WTC11 (cell line): ENCODE measurements at regions not wholly inside any gene's neighbourhood (a gene's known extent, or its start where the extent isn't known, plus 50 kb on each side); places are given as distances from the start of the nearest gene placed in this dataset.

Experiments used
- ATAC-seq: fragments of 200-7000 bp; cut with Tn5 transposase; 2 replicates; pipeline ENCODE4 v1.10.0; 2021; ENCODE audit warnings: mild to moderate bottlenecking, moderate library complexity
- CTCF ChIA-PET: fragments of 300-600 bp; sonication (Branson Sonifier 250); formaldehyde crosslinking; loops from one replicate; lab custom pipeline; 2021; ENCODE audit warnings: antibody characterized with exemption; lab: Charles Lee
- POLR2A ChIA-PET: fragments of 350-600 bp; sonication (Branson Sonifier 250); formaldehyde crosslinking; loops from one replicate; lab custom pipeline; 2021; ENCODE audit warnings: antibody characterized with exemption; lab: Charles Lee
- DNase-seq: peaks from one replicate; pipeline ENCODE4 v3.0.0; 2021; ENCODE audit warnings: low spot score
- H3K27ac Mint-ChIP-seq: 2 replicates; pipeline ENCODE4 v1.8.0; 2021; ENCODE audit warnings: mixed read lengths
- H3K27me3 Mint-ChIP-seq: 2 replicates; pipeline ENCODE4 v1.8.0; 2021; ENCODE audit warnings: low read depth, mild to moderate bottlenecking, moderate library complexity, mixed read lengths
- H3K36me3 Mint-ChIP-seq: 2 replicates; pipeline ENCODE4 v1.8.0; 2021; ENCODE audit warnings: mixed read lengths
- H3K4me1 Mint-ChIP-seq: 2 replicates; pipeline ENCODE4 v1.8.0; 2022; ENCODE audit warnings: mixed read lengths
- H3K4me3 Mint-ChIP-seq: 2 replicates; pipeline ENCODE4 v1.8.0; 2021; ENCODE audit warnings: mild to moderate bottlenecking, moderate library complexity, mixed read lengths
- H3K9me3 Mint-ChIP-seq: 2 replicates; pipeline ENCODE4 v1.8.0; 2021; ENCODE audit warnings: mixed read lengths
- ATF1 ChIP-seq: sonication (generic); formaldehyde crosslinking; IDR thresholded peaks from 2 replicates; pipeline ENCODE4 v1.8.1; 2023; ENCODE audit warnings: mild to moderate bottlenecking, moderate library complexity, missing genetic modification reagents
- ELF4 ChIP-seq: sonication (generic); formaldehyde crosslinking; IDR thresholded peaks from 2 replicates; pipeline ENCODE4 v1.8.1; 2022; ENCODE audit warnings: low read depth, mild to moderate bottlenecking, moderate library complexity, missing genetic modification reagents
- ERG ChIP-seq: fragments of 250-450 bp; sonication (Bioruptor Pico); IDR thresholded peaks from 2 replicates; pipeline ENCODE4 v1.8.0; 2021; ENCODE audit warnings: mild to moderate bottlenecking
- ESRRA ChIP-seq: sonication (generic); formaldehyde crosslinking; IDR thresholded peaks from 2 replicates; pipeline ENCODE4 v1.8.1; 2022; ENCODE audit warnings: mild to moderate bottlenecking, missing genetic modification reagents, borderline replicate concordance
- FOXJ3 ChIP-seq: sonication (generic); formaldehyde crosslinking; IDR thresholded peaks from 2 replicates; pipeline ENCODE4 v1.9.0; 2021; ENCODE audit warnings: missing genetic modification reagents, mild to moderate bottlenecking, borderline replicate concordance
- FOXP1 ChIP-seq: sonication (generic); formaldehyde crosslinking; IDR thresholded peaks from 2 replicates; pipeline ENCODE4 v1.8.0; 2022; ENCODE audit warnings: missing genetic modification reagents, mild to moderate bottlenecking, moderate library complexity, borderline replicate concordance
- JUN ChIP-seq: sonication (generic); formaldehyde crosslinking; IDR thresholded peaks from 2 replicates; pipeline ENCODE4 v1.8.0; 2023; ENCODE audit warnings: mild to moderate bottlenecking, missing genetic modification reagents
- MYBL2 ChIP-seq: sonication (generic); formaldehyde crosslinking; IDR thresholded peaks from 2 replicates; pipeline ENCODE4 v1.8.1; 2023; ENCODE audit warnings: mild to moderate bottlenecking, moderate library complexity, missing genetic modification reagents
- RORB ChIP-seq: fragments of 250-450 bp; sonication (Bioruptor Pico); IDR thresholded peaks from 2 replicates; pipeline ENCODE4 v1.9.0; 2021; ENCODE audit warnings: mild to moderate bottlenecking
- SP1 ChIP-seq: sonication (generic); formaldehyde crosslinking; conservative IDR thresholded peaks from 2 replicates; pipeline ENCODE4 v1.8.1; 2022; ENCODE audit warnings: missing genetic modification reagents
- TEAD1 ChIP-seq: sonication (generic); formaldehyde crosslinking; IDR thresholded peaks from 2 replicates; pipeline ENCODE4 v1.8.0; 2022; ENCODE audit warnings: mild to moderate bottlenecking, missing genetic modification reagents
- TP53 ChIP-seq: sonication (generic); formaldehyde crosslinking; IDR thresholded peaks from 2 replicates; pipeline ENCODE4 v1.8.1; 2023; ENCODE audit warnings: mild to moderate bottlenecking, missing genetic modification reagents
- USF2 ChIP-seq: sonication (generic); formaldehyde crosslinking; IDR thresholded peaks from 2 replicates; pipeline ENCODE4 v1.8.1; 2023; ENCODE audit warnings: mild to moderate bottlenecking, missing genetic modification reagents, moderate library complexity
- ZNF138 ChIP-seq: sonication (generic); formaldehyde crosslinking; conservative IDR thresholded peaks from 2 replicates; pipeline ENCODE4 v1.8.1; 2022; ENCODE audit warnings: mild to moderate bottlenecking, moderate library complexity, missing genetic modification reagents
- ZNF263 ChIP-seq: sonication (generic); formaldehyde crosslinking; IDR thresholded peaks from 2 replicates; pipeline ENCODE4 v1.8.1; 2022; ENCODE audit warnings: low read depth, mild to moderate bottlenecking, moderate library complexity, missing genetic modification reagents
- ZNF317 ChIP-seq: sonication (generic); formaldehyde crosslinking; IDR thresholded peaks from 2 replicates; pipeline ENCODE4 v1.8.1; 2023; ENCODE audit warnings: low read depth, mild to moderate bottlenecking, moderate library complexity, missing genetic modification reagents, borderline replicate concordance
- ZNF416 ChIP-seq: fragments of 250-450 bp; sonication (Bioruptor Pico); IDR thresholded peaks from 2 replicates; pipeline ENCODE4 v1.9.0; 2021; ENCODE audit warnings: mild to moderate bottlenecking, inconsistent platforms
- ZNF423 ChIP-seq: fragments of 250-450 bp; sonication (Bioruptor Pico); IDR thresholded peaks from 2 replicates; pipeline ENCODE4 v2.1.2; 2022; ENCODE audit warnings: mild to moderate bottlenecking, moderate library complexity
- ZNF671 ChIP-seq: fragments of 250-450 bp; sonication (Bioruptor Pico); IDR thresholded peaks from 2 replicates; pipeline ENCODE4 v1.8.0; 2021; ENCODE audit warnings: mild to moderate bottlenecking
- TF ChIP-seq, protein P1 (sequence below): fragments of 250-450 bp; sonication (Bioruptor Pico); IDR thresholded peaks from 2 replicates; pipeline ENCODE4 v1.9.0; 2021; ENCODE audit warnings: moderate library complexity, mild to moderate bottlenecking, inconsistent platforms, borderline replicate concordance
- TF ChIP-seq, protein P2 (sequence below): sonication (generic); formaldehyde crosslinking; IDR thresholded peaks from 2 replicates; pipeline ENCODE4 v1.8.1; 2022; ENCODE audit warnings: low read depth, missing genetic modification reagents, borderline replicate concordance
- TF ChIP-seq, protein P3 (sequence below): sonication (generic); formaldehyde crosslinking; IDR thresholded peaks from 2 replicates; pipeline ENCODE4 v1.8.0; 2023; ENCODE audit warnings: mild to moderate bottlenecking, missing genetic modification reagents
- TF ChIP-seq, protein P4 (sequence below): sonication (generic); formaldehyde crosslinking; IDR thresholded peaks from 2 replicates; pipeline ENCODE4 v1.8.0; 2022; ENCODE audit warnings: mild to moderate bottlenecking, missing genetic modification reagents
- TF ChIP-seq, protein P5 (sequence below): fragments of 250-450 bp; sonication (Bioruptor Pico); conservative IDR thresholded peaks from 2 replicates; pipeline ENCODE4 v1.9.0; 2021; ENCODE audit warnings: mild to moderate bottlenecking

GRCh38 chr3:68142441-68142840 is 488.0 kb upstream of the SUCLG2 start:
- no peak for ATAC-seq
- DNase-seq = no peak
- ChIA-PET CTCF (no interaction called here), POLR2A (no interaction called here)
- Mint-ChIP-seq H3K4me3 (no peak overlapping the region), H3K27me3 (no peaks in the 10 kb centered on the region), H3K9me3 (no peaks in the 10 kb centered on the region), H3K36me3 (no peaks in the 10 kb centered on the region), H3K27ac (no peak overlapping the region), H3K4me1 (no peaks in the 10 kb centered on the region; the same call in 1 of the 2 replicates)
- TF ChIP-seq ZNF317 (CRISPR knock-in tag) = no peak
- TF ChIP-seq TP53 (CRISPR knock-in tag) = no peak
- TF ChIP-seq, protein P1, sequence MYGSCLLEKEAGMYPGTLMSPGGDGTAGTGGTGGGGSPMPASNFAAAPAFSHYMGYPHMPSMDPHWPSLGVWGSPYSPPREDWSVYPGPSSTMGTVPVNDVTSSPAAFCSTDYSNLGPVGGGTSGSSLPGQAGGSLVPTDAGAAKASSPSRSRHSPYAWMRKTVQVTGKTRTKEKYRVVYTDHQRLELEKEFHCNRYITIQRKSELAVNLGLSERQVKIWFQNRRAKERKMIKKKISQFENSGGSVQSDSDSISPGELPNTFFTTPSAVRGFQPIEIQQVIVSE (CRISPR knock-in tag) = no peak
- TF ChIP-seq SP1 = no peak
- no peak for TF ChIP-seq FOXP1 (CRISPR knock-in tag)
- TF ChIP-seq ZNF138 (CRISPR knock-in tag) = no peak
- TF ChIP-seq ELF4 (CRISPR knock-in tag) = no peak
- TF ChIP-seq ZNF423 (CRISPR knock-in tag) = no peak
- TF ChIP-seq ZNF416 = no peak
- TF ChIP-seq TEAD1 (CRISPR knock-in tag) = no peak
- no peak for TF ChIP-seq USF2 (CRISPR knock-in tag)
- no peak for TF ChIP-seq JUN (CRISPR knock-in tag)
- TF ChIP-seq, protein P2, sequence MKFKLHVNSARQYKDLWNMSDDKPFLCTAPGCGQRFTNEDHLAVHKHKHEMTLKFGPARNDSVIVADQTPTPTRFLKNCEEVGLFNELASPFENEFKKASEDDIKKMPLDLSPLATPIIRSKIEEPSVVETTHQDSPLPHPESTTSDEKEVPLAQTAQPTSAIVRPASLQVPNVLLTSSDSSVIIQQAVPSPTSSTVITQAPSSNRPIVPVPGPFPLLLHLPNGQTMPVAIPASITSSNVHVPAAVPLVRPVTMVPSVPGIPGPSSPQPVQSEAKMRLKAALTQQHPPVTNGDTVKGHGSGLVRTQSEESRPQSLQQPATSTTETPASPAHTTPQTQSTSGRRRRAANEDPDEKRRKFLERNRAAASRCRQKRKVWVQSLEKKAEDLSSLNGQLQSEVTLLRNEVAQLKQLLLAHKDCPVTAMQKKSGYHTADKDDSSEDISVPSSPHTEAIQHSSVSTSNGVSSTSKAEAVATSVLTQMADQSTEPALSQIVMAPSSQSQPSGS (CRISPR knock-in tag) = no peak

DNA sequence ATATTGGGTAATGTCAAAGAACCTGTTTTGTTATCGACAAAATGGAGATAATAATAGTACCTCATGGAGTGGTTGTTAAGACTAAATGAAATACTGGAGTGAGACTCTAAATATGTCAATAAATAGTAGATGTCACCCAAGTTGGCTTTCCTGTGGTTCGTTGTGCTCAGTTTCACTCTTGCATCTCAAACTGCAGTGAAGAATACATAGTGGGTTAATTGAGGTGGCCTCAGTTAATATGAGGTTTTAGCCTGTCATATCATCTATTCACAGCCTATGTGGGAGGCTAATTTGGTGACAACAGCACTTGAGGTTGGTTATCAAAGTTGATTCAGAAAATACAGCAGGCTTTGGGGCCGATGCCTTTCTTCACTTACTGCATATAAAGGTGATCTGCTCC is 485.5 kb upstream of the SUCLG2 start:
- H3K9me3 Mint-ChIP-seq = no peaks in the 10 kb centered on the region
- H3K27ac Mint-ChIP-seq = no peak overlapping the region
- no peak overlapping the region for H3K4me3 Mint-ChIP-seq
- POLR2A ChIA-PET = no interaction called here
- peaks cover 19% of the 10 kb centered on the region for H3K4me1 Mint-ChIP-seq
- no peaks in the 10 kb centered on the region for H3K27me3 Mint-ChIP-seq
- no peak for ATAC-seq
- H3K36me3 Mint-ChIP-seq = no peaks in the 10 kb centered on the region
- DNase-seq = no peak
- CTCF ChIA-PET = no interaction called here
- TF ChIP-seq ESRRA (CRISPR knock-in tag) = no peak
- TF ChIP-seq, protein P3, sequence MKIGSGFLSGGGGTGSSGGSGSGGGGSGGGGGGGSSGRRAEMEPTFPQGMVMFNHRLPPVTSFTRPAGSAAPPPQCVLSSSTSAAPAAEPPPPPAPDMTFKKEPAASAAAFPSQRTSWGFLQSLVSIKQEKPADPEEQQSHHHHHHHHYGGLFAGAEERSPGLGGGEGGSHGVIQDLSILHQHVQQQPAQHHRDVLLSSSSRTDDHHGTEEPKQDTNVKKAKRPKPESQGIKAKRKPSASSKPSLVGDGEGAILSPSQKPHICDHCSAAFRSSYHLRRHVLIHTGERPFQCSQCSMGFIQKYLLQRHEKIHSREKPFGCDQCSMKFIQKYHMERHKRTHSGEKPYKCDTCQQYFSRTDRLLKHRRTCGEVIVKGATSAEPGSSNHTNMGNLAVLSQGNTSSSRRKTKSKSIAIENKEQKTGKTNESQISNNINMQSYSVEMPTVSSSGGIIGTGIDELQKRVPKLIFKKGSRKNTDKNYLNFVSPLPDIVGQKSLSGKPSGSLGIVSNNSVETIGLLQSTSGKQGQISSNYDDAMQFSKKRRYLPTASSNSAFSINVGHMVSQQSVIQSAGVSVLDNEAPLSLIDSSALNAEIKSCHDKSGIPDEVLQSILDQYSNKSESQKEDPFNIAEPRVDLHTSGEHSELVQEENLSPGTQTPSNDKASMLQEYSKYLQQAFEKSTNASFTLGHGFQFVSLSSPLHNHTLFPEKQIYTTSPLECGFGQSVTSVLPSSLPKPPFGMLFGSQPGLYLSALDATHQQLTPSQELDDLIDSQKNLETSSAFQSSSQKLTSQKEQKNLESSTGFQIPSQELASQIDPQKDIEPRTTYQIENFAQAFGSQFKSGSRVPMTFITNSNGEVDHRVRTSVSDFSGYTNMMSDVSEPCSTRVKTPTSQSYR (CRISPR knock-in tag) = no peak
- TF ChIP-seq USF2 (CRISPR knock-in tag) = no peak
- TF ChIP-seq, protein P2 (CRISPR knock-in tag) = no peak
- TF ChIP-seq, protein P4, sequence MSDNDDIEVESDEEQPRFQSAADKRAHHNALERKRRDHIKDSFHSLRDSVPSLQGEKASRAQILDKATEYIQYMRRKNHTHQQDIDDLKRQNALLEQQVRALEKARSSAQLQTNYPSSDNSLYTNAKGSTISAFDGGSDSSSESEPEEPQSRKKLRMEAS (CRISPR knock-in tag) = no peak
- TF ChIP-seq FOXJ3 (CRISPR knock-in tag) = no peak
- TF ChIP-seq RORB = no peak
- TF ChIP-seq ATF1 (CRISPR knock-in tag) = no peak
- TF ChIP-seq ZNF671 (CRISPR knock-in tag) = no peak
- TF ChIP-seq ZNF263 (CRISPR knock-in tag) = no peak
- TF ChIP-seq MYBL2 (CRISPR knock-in tag) = no peak
- TF ChIP-seq, protein P5, sequence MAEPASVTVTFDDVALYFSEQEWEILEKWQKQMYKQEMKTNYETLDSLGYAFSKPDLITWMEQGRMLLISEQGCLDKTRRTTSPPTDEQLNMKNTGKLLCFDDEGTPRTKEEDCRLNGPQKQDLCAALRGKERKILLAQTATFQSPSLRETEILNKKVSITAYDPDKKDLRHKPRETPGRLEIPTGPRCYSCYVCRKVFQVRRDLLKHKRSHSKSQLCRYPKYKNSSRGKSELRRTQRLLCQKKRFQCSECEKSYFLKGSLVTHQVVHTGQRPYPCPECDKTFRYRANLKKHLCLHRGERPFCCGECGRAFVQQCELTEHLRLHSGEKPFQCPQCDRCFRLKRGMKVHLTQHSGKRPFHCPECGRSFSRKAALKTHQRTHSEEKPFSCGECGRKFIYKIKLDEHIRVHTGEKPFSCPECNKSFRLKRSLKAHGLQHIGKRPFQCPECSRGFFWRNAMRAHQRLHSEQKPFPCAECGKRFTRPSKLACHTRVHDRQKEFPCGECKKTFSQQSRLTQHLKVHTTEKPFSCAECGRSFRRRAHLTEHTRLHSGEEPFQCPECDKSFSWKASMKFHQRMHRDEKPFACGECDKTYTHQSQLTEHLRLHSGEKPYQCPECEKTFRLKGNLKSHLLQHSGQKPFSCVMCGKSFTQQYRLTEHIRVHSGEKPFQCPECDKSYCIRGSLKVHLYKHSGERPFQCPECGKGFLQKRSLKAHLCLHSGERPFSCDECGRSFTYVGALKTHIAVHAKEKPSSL (CRISPR knock-in tag) = no peak
- no peak for TF ChIP-seq ERG (CRISPR knock-in tag)
- TF ChIP-seq SP1 = no peak
